Astrocyte of the spinal cord (primary cell): ENCODE measurements at regions not wholly inside any gene's neighbourhood (a gene's known extent, or its start where the extent isn't known, plus 50 kb on each side); places are given as distances from the start of the nearest gene placed in this dataset.

ENCODE experiments used
- DNase-seq: peaks from one replicate; pipeline ENCODE4 v3.0.0; 2011; ENCODE audit warnings: low read depth, low spot score
- H3K4me3 ChIP-seq: 2 replicates; pipeline ENCODE4 v1.5.1; 2011; ENCODE audit warnings: low read depth, mild to moderate bottlenecking, low read length, moderate library complexity
- in situ Hi-C: cut with HindIII; loops from 2 replicates; pipeline ENCODE4 v1.10.0; 2017; ENCODE audit warnings: low sequenced_read_pairs
- TF ChIP-seq, protein P1 (sequence below): IDR thresholded peaks from 2 replicates; pipeline ENCODE4 v1.5.1; 2012; ENCODE audit warnings: low read depth, mild to moderate bottlenecking, low read length, inconsistent platforms

DNA sequence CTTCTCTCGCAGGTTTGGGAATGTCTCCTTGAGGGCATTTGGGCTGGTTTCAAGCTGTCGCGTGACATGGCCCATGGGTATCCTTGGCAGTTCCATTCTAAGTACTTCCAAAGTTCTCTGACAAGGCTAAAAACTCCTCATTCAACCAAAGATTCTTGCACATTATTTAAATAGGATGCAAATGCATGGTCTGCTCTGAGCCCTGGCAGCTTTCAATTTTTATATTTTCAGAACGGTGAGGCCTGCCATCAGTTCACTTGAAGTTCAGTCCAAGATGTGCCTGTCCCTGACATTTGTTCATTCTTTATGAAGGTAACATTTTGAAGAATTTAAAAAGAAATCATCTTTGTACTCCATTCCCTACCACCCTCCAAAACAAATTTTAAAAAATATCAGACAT lies 160.0 kb downstream of the KCNA5 start:
- no peak for DNase-seq
- in situ Hi-C loops = no loop called here
- TF ChIP-seq, protein P1, sequence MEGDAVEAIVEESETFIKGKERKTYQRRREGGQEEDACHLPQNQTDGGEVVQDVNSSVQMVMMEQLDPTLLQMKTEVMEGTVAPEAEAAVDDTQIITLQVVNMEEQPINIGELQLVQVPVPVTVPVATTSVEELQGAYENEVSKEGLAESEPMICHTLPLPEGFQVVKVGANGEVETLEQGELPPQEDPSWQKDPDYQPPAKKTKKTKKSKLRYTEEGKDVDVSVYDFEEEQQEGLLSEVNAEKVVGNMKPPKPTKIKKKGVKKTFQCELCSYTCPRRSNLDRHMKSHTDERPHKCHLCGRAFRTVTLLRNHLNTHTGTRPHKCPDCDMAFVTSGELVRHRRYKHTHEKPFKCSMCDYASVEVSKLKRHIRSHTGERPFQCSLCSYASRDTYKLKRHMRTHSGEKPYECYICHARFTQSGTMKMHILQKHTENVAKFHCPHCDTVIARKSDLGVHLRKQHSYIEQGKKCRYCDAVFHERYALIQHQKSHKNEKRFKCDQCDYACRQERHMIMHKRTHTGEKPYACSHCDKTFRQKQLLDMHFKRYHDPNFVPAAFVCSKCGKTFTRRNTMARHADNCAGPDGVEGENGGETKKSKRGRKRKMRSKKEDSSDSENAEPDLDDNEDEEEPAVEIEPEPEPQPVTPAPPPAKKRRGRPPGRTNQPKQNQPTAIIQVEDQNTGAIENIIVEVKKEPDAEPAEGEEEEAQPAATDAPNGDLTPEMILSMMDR = no peak
- no peak overlapping the region for H3K4me3 ChIP-seq

DNA sequence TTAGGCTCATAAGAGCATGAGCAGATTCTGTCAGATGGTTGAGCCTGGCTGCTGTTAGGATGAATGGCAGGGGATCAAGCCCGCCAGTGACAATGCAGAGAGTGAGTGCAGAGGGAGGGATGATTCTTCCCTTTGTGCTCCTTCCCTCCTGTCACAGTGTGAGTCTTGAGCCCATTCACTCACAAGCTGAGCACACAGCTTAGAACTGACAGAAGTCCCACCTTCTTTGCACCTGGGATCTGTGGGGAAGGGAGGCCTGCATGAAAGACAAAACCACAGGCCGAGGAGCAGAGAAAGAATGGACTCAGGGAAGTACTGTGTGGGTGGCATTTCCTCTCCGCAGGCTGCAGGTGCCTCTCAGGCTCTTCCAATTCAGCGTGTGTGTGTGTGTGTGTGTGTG lies 160.6 kb downstream of the KCNA5 start:
- in situ Hi-C loops = no loop called here
- TF ChIP-seq, protein P1 = no peak
- DNase-seq = no peak
- no peak overlapping the region for H3K4me3 ChIP-seq

DNA sequence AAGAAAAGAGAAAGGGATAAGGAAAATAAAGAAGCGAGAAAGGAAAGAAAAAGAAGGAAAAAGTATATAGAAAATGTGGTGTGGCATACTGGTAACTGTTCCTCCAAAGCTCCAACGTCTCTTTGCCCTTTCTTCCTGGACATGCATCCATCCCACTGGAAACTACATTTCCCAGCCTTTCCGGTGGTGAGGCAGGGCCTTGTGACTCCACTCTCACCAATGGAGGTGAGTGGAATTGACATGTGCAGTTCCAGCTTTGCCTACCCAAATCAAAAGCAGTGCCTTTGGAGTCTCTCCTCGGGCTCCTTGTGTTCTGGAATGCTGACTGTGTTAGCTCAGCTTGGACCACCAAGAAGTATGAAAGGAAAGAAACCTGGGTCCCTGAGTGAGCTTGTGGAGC lies 161.2 kb downstream of the KCNA5 start:
- no peak overlapping the region for H3K4me3 ChIP-seq
- in situ Hi-C loops = no loop called here
- TF ChIP-seq, protein P1 = no peak
- DNase-seq = no peak

DNA sequence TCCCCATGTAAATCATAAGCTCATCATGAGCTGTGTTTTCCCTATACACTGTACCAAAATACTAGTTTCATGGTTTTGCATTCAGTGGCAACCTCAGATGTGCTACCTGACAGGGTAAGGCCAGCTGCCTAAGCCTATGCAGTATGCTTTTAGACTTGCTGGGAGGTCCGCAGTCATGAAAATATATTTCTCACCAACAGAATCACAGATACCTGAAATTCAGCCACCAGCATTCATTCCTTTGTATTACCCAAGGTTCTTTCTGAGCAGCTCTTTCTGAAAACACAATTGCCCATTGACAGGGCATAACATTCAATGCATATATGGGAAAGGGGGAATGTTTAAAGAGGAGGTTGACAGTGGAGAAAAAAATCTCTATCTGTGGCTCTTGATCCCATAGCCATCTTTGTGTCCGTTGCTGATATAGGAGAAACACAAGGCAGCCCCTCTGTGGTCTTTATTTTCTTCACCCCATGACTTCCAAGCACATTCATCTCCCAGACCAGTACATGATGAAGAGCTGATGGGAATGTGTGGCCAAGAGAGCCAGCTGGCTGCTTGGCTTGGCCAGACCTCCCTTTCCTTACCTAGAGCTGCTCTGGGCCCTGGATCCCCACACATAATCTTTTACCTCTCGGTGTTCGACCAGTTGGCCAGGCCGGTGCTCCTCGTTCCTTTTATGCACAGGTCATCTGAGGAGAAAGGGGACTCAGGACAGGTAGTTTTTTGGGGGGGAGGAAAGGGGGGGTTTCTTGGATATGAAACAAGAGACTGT lies 162.9 kb downstream of the KCNA5 start:
- TF ChIP-seq, protein P1 = no peak
- H3K4me3 ChIP-seq = no peak overlapping the region
- in situ Hi-C loops = no loop called here
- no peak for DNase-seq

DNA sequence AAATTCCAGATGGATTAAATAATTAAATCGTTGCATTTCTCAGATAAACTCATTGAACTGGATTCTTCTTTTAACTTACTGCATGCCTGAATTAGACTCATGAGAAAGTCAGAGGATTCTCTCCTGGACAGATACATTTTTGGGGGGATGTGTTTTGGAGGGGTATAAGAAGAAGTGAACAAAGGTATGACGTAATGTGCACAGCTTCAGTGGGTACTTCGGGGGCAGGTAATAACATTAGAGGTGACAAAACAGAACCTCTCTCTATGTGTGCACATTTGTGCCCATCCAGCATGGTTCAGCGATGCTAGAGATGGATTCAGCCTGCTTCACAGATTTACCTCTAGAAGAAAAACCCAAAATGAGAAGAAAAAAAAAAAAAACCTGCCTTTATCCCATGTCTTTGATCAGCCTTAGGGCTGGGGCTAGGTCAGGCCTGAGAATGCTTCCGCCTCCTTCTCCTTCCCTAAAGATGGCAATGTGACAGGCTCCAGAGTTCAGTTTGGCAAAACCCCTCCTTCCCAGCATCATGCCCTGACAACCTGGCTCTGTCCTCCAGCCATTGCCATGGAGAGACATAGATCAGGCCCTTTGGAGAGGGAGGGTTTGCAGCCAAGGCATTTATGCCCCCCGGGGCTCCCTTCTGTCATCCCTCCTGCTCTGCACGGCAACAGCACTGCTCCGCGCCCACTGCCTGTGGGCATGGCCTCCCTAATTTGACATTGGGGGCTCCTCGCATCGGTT lies 166.7 kb downstream of the KCNA5 start:
- no peak for DNase-seq
- in situ Hi-C loops = no loop called here
- TF ChIP-seq, protein P1 = no peak
- no peak overlapping the region for H3K4me3 ChIP-seq

DNA sequence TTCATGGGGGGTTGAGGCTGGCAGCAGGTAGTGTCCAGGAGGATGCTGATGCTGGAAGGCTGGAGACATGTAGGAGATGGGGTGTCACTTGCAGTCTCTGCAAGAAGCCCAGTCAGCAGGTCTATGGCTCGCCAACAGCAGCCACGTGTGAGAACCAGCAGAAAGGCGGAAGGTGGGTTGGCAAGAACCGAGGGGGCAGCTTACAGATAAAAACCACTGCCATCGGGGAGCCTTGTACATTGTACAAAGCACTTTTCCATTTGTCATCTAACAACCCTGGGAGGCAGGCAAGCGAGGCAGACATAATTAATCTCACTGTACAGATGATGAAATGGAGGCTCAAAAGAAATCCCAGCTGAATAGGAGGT lies 167.2 kb downstream of the KCNA5 start:
- in situ Hi-C loops = no loop called here
- H3K4me3 ChIP-seq = no peak overlapping the region
- no peak for DNase-seq
- TF ChIP-seq, protein P1 = no peak
